H1 (cell line): ENCODE measurements at regions not wholly inside any gene's neighbourhood (a gene's known extent, or its start where the extent isn't known, plus 50 kb on each side); places are given as distances from the start of the nearest gene placed in this dataset.

Experiments
- CHD2 ChIP-seq: IDR thresholded peaks from 2 replicates; pipeline ENCODE4 v1.6.1; 2012; ENCODE audit warnings: low read length, improper control_type of control experiment
- CTCF ChIP-seq, 3 experiments: IDR thresholded peaks; 1 replicate in 2 of 3; 2 replicates in 1 of 3; pipeline versions ENCODE4 v1.5.1 to v1.6.1; 2011; ENCODE audit warnings: low read length in 3 of 3, mild to moderate bottlenecking in 3 of 3, inconsistent platforms in 2 of 3, low read depth in 1 of 3, moderate library complexity in 1 of 3; ENCODE audit not compliant: insufficient read depth in 1 of 3; ENCODE audit errors: control extremely low read depth in 1 of 3

- no peak for TF ChIP-seq CTCF (IDR thresholded peaks at IDR 0.05; ENCODE audit: control extremely low read depth in 1 of 3, insufficient read depth in 1 of 3, low read depth in 1 of 3, low read length in 3 of 3)
- TF ChIP-seq CHD2, result no peak
Measured at GRCh38 chr1:194813096-194813495, 1626.7 kb upstream of the B3GALT2 start.
